ENCODE measurements at regions not wholly inside any gene's neighbourhood (a gene's known extent, or its start where the extent isn't known, plus 50 kb on each side); places are given as distances from the start of the nearest gene placed in this dataset.
"Not testable (repeated sequence)": the region's sequence is repeated elsewhere in the genome, so short reads cannot be mapped to it uniquely, and the experiment has no call there.

GRCh38 chr13:91219201-91219600 is 128.3 kb upstream of the MIR17HG start:
- no peak for DNase-seq (ENCODE audit: low spot score)

DNA sequence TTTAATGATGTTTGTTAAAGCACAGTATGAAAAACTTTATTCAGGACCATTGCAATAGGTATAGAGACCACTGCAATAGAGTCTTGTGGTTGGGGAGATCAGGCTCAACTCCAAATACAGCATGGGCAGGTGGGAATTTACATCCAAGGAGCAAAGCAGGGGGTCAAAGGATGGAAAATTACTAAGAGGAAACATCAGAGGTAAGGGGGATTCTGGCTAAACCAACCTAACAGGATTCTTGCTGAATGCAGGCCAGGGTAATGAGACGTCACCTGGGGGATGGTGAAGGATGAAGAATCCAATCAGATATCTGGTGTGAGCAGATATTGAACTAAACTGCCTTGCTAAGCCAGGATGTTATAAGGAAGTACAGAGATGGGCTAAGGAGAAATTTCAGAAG is 126.6 kb upstream of the MIR17HG start:
- DNase-seq (ENCODE audit: low spot score), result no peak

DNA sequence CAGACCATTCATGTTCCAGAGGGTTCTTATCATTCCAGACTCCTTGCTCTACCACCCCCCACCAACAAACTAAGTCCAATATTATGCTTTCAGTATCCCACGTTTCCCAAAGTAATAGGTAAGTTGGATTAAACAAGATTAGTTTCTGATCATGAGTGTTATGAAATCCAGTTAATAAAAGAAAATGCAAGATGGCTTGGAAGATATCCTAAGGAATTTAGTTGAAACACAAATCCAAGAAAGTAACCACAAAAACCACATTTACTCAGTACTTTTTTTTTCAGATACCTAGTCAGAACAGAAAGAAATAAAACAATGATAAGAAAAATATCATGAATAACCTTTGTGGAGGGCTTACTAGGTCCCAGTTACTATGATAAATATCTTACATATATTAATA is 119.4 kb upstream of the MIR17HG start:
- DNase-seq (ENCODE audit: low spot score), result no peak

- no peak for DNase-seq (ENCODE audit: low spot score)
Observed at GRCh38 chr13:91228940-91229339, 118.5 kb upstream of the MIR17HG start.

DNA sequence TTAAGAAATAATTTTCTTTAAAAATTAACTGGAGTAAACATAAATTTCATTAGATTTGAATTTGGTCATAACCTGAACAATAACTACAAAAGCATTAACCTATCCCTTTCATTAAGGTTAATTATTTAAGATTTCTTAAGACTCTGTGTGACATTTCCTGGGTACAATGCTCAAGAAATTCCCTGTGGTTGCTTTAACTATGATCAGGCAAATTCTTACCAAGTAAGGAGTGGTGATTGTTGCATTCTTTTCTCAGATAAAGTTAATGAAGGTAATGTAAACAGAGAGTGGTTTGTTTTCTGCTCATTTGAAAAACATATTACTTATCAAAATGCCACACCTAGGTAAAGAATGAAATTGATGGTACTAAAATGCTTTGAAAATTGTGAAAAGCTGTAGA is 114.8 kb upstream of the MIR17HG start:
- no peak for DNase-seq (ENCODE audit: low spot score)

- no peak for DNase-seq (ENCODE audit: low spot score)
Observed at GRCh38 chr13:91233291-91233690, 114.2 kb upstream of the MIR17HG start.

DNA sequence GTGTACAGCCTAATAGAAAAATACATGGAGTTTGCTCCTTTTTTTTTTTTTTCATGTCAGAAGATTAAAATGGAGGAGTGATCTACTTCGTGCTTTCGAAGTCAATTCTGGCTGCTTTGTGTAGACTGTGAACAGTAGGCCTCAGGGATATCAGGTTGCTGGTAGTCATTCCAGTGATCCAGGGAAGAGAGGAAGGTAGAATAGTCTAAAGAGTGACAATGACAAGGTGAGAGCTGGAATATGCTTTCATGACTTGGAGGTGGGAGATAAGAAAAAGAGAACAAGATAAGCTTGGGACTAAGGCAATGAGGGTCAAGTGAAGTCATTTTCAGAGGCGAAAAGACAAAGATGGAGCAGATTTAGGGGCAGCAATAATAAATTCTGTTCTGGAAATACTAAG is 111.3 kb upstream of the MIR17HG start:
- DNase-seq (ENCODE audit: low spot score), result no peak

DNA sequence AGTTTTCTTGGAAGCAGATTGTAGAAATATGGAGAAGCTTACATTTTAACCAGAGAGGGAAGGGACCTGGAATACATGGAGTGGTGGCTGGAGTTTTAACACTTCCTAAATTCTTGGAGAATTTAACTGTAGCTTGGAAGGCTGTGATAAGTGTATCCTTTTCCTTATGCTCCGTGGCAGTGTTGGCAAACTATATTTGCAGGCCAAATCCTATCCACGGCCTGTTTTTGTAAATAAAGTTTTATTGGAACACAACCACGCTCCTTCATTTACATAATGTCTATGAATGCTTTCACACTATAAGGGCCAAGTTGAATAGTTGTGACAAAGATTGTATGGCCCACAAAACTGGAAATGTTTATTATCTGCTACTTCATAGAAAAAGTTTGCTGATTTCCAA is 110.6 kb upstream of the MIR17HG start:
- no peak for DNase-seq (ENCODE audit: low spot score)

DNA sequence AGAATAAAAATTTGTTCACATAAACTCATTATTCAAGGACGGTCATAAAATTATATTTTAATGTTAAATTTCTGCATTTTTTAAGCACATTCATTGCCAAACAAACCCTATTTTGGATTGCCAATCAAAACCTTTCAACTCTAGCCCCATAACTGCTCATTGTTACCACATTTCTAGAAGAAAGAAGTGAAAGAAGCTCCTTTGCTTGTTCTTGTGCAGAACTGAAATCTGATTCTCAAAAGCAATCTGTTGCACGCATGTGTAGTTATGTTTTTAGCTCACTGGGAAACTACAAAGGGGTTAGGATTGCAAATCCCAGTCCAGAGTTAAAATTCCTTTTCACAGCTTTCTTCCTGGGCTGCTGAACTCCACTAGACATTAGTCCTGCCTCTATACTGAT is 109.5 kb upstream of the MIR17HG start:
- no peak for DNase-seq (ENCODE audit: low spot score)

DNA sequence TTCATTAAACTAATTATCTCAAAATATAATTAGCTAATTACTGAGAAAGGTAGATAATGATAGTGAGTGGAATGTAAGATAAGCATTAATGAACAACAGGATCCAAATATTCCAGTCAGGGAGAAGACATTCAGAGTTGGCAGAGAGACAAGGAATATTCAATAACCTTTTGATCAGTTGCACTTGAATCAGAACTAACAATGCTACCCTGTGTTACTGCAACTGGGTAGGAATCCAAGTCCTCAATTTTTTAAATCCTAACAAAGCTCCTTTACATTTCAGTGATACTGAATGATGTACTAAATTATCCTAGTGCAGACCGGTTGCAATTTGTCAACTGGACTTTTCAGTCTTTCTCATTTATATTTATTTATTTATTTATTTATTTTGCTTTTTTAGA is 107.1 kb upstream of the MIR17HG start:
- DNase-seq (ENCODE audit: low spot score), result no peak

DNA sequence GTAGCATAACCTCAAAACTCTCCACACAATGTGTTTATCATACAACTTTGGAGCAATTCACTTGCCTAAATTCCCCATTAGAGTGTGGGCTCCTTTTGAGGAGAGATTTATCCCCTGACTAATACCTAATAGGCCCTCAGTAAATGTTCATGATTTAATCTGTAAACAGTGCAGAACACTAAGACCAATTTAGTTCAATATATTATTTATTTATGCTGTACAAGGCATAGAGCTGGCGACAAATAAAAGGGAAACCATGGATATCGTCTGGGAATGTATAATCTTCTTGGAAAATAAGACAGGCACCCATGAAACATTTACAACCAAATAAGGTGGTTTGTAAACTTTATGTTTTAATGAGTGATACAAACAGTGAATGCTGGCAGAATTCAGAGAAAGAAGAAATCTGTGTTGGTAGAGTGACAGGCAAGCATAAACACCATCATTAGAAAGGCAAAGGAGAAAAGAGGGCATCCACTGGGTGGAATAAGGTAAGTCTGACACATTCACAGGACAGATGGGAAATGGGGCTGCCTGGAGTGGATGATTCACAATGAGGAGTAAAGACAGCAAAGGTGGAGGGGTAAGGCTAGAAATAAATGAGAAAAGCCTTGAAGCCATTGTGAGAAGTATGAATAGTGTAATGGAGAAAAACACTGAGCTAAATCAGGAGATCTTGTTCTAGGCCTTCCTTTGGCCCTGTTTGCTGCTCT is 106.1 kb upstream of the MIR17HG start:
- no peak for DNase-seq (ENCODE audit: low spot score)

DNA sequence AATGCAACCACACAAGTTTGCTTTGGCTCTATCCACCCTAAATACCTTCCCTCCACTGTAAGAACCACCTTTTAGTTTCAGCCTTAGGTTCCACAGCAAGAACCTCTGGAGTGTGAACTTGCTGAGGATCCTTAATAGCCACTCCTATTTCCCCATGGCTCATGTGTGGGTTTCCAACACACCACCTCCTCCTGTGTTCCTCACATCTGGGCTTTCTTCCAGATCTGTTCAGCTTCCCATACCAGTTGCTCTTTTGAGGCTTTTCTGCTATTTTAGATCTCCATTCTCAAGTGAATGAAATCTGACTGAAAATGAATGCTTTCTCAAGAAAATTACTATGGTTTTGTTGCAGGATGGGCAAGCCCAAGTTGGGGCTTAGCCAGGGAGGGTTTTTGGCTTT is 104.8 kb upstream of the MIR17HG start:
- DNase-seq (ENCODE audit: low spot score), result no peak

DNA sequence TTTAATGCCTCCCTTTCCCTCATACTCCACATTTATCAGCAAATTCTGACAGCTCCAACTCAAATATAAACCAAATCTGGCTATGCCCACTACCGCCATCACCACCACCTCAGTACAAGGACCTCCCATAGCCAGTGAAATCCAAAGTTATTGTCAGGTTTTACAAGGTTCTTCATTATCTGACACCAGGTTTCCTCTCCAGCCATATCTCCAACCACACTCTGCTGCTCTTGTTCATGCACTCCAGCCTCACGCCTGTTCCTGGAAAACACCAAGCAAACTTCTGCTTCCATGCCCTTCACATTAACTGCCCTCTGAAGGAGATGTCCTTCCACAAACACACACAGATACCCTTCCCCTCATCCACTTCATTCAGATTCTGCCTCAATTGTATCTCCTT is 102.2 kb upstream of the MIR17HG start:
- no peak for DNase-seq (ENCODE audit: low spot score)

GRCh38 chr13:91247768-91248167 is 99.7 kb upstream of the MIR17HG start:
- DNase-seq (ENCODE audit: low spot score), result no peak

DNA sequence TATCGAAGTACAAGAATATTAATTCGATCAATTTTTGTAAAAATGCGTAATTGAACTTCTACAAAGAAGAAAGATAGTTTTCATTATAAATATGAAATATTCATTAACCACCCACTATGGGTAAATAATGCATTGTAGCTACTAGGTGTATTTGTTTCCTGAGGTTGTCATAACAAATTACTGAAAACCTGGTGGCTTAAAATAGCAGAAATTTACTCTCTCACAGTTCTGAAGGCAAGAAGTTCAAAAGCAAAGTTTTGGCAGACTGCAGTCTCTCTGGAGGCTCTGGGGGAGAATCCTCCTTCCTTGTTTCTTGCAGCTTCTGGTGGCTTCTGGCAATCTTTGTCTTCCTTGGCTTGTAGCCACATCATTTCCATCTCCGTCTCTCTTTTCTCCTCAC is 99.2 kb upstream of the MIR17HG start:
- DNase-seq (ENCODE audit: low spot score), result no peak

DNA sequence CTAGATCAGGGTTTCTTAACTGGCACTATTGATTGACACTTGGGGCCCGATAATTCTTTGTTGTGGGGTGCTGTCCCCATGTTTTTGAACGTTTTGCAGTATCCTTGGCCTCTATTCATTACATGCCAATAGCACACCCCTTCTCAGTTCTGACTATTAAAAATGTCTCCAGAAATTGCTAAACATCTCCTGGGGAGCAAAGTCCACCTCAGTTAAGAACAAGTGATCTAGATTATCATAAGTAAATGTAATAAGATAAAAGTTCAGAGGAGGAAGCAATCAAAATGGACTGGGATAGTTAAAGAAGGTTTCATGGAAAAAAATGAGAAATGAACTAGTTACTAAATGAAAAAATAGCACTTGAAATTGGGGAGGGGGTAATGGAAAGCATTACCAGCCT is 98.1 kb upstream of the MIR17HG start:
- no peak for DNase-seq (ENCODE audit: low spot score)

DNA sequence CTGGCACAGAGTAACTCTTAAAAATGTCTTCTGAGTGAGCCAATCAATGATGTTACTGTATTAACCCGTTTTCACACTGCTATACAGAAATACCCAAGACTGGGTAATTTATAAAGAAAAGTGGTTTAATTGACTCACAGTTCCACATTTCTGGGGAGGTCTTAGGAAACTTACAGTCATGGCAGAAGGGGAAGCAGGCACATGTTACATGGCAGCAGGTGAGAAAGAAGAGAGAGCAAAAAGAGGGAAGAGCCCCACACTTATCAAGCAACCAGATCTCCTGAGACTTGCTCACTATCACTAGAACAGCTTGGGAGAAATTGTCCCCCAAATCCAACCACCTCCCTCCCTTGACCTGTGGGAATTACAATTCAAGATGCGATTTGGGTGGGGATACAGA is 97.6 kb upstream of the MIR17HG start:
- DNase-seq (ENCODE audit: low spot score), result no peak

GRCh38 chr13:91251573-91251972 is 95.9 kb upstream of the MIR17HG start:
- not testable (repeated sequence) for DNase-seq (ENCODE audit: low spot score)

DNA sequence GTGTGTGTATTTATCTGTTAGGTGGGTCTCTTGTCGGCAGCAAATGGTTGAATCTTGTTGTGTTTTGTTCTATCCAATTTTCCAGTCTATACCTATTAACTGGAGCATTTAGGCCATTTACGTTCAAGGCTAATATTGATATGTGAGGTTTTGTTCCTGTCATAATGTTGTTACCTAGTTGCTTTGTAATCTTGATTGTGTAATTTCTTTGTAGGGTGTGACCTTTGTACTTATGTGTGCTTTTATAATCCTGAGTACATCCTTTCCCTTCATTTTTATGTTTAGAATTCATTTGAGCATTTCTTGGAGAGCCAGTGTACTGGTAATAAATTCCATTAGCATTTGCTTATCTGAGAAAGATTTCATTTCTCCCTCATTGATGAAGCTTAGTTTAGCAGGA is 83.0 kb upstream of the MIR17HG start:
- no peak for DNase-seq (ENCODE audit: low spot score)

DNA sequence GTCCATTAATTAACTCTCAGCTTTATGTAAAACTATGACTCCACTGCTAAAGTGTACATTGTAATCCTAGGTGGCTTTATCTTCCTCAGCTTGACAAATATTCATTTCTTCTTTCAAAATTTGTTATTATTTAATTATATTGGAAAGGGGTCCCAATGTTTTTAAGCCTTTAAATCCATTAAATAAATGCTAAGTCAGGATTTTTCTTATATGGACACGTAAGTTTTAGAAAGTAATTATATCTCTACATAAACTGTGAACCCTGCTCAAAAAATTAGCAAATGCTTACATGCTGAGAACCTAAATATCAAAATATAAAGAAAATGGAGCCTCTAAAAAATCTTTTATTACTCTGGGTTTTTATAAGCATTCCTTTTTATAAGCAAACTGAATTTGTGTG is 78.2 kb upstream of the MIR17HG start:
- no peak for DNase-seq (ENCODE audit: low spot score)

GRCh38 chr13:91270031-91270430 is 77.5 kb upstream of the MIR17HG start:
- no peak for DNase-seq (ENCODE audit: low spot score)

DNA sequence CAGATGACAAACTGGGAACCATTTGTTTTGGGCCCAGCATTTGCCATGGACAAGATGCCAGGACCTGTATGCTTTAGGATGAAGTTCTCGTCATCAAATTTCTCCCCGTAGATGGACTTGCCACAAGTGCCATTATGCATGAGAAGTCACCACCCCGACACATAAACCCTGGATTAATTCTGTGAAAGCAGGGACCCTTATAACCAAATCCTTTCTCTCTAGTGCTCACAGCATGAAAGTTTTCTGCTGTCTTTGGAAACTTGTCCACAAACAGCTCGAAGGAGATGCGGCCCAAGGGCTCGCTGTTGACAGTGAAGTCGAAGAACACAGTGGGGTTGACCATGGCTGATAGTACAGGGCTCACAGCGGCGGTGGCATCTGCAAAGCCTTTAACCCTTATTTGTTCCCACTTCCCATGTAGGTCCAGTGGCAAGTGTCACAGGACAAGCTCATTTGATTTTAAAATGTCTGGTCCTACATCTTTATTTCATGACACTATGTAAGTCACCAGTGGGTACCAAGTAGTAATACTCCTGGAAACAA is 75.2 kb upstream of the MIR17HG start:
- DNase-seq (ENCODE audit: low spot score), result no peak

GRCh38 chr13:91273675-91274074 is 73.8 kb upstream of the MIR17HG start:
- no peak for DNase-seq (ENCODE audit: low spot score)

GRCh38 chr13:91277013-91277676 is 70.3 kb upstream of the MIR17HG start:
- no peak for DNase-seq (ENCODE audit: low spot score)
